ENCODE measurements at regions not wholly inside any gene's neighbourhood (a gene's known extent, or its start where the extent isn't known, plus 50 kb on each side); places are given as distances from the start of the nearest gene placed in this dataset.

GRCh38 chr6:925656-926213 is 232.8 kb upstream of the EXOC2 start:
- TF ChIP-seq CTCF (IDR thresholded peaks at IDR 0.05; ENCODE audit: low read length): no peak
- no peak for TF ChIP-seq EZH2 (optimal IDR thresholded peaks at IDR 0.05; ENCODE audit: low read depth, low read length)
- TF ChIP-seq EZH2phosphoT487 (IDR thresholded peaks at IDR 0.05; ENCODE audit: low read length): no peak

Measured in MM.1S (cell line).